ENCODE measurements at regions not wholly inside any gene's neighbourhood (a gene's known extent, or its start where the extent isn't known, plus 50 kb on each side); places are given as distances from the start of the nearest gene placed in this dataset.
"Not testable (repeated sequence)": the region's sequence is repeated elsewhere in the genome, so short reads cannot be mapped to it uniquely, and the experiment has no call there.

DNA sequence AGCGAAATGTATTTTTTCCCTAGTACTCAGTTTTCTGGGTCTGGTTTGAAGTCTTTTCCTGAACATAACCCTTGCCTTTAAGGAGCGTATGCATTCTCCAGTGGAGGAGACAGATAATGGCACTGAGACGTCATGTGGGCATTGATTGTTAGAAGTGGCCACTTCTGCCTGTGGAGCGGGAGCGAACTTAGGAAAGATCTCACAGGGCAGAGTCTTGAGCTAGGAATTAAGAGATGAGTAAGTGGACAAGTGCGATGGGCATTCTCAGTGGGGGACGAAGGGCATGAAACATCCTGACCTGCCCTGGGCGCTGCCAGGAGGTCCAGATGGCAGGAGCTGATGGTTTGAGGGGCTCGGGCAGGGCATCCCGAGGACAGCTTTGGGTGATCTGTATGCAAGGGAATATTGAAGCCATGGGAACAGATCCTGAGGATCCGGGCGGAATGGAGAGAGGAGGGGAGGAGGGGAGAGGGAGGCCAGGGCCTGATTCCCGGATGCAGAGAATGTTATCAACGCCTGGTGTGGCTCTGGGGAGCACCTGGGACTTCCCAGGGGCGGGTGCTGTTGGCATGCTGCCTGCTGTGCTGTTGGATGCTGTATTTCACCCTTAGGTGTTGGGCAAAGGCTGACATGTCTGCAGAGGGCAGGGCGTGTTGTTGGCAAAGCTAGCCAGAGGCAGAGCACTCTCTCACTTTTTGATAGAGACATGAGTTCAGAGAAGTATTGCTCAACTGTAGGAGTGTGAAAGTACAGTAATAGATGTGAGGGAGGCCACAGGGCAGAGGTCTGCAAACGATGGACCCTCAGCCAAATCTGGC is 66.2 kb downstream of the SPDYE17 start:
- TF ChIP-seq, protein P1, sequence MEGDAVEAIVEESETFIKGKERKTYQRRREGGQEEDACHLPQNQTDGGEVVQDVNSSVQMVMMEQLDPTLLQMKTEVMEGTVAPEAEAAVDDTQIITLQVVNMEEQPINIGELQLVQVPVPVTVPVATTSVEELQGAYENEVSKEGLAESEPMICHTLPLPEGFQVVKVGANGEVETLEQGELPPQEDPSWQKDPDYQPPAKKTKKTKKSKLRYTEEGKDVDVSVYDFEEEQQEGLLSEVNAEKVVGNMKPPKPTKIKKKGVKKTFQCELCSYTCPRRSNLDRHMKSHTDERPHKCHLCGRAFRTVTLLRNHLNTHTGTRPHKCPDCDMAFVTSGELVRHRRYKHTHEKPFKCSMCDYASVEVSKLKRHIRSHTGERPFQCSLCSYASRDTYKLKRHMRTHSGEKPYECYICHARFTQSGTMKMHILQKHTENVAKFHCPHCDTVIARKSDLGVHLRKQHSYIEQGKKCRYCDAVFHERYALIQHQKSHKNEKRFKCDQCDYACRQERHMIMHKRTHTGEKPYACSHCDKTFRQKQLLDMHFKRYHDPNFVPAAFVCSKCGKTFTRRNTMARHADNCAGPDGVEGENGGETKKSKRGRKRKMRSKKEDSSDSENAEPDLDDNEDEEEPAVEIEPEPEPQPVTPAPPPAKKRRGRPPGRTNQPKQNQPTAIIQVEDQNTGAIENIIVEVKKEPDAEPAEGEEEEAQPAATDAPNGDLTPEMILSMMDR (IDR thresholded peaks at IDR 0.05): not testable (repeated sequence)
- not testable (repeated sequence) for TF ChIP-seq EP300, POLR2AphosphoS5 (IDR thresholded peaks at IDR 0.05)
